ENCODE measurements at regions not wholly inside any gene's neighbourhood (a gene's known extent, or its start where the extent isn't known, plus 50 kb on each side); places are given as distances from the start of the nearest gene placed in this dataset.

DNA sequence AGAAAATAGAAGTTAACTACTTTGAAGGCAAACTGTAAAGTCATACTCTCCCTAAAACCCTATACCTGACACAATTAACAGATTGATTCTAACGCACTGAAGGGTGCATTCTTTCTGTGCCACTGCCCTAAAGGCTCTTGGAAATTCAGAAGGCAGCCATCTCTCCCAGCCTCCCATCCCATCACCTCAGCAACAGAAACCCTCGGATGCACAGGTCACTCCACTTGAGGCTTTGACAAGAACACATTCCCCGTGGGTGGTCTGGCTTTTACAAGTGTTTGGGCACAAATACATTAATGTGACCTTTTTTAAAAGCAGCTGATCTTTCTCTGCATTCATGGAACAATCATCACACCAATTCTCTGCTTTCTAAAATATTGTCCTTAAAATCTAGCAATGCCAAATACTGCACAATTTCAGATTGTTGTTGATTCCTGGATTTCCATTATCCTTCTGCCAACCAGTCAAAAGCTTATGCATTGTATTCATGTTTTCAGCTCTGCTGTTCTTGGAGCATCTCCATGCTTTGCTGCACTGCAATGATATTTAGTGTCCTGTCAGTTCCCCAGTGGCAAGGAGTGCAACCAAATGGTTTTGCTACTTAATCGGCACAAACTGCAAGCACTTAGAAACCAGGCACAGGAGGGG is 175.6 kb downstream of the TMEM161B start:
- Histone ChIP-seq H3K27ac (no peak overlapping the region), H3K4me3 (no peak overlapping the region)
- no peak for DNase-seq (ENCODE audit: low spot score)
- no peak for TF ChIP-seq CTCF (IDR thresholded peaks at IDR 0.05)

GRCh38 chr5:88092358-88092757 is 176.3 kb downstream of the TMEM161B start:
- Histone ChIP-seq H3K4me3 (no peak overlapping the region), H3K27ac (no peak overlapping the region)
- DNase-seq (ENCODE audit: low spot score) = no peak
- no peak for TF ChIP-seq CTCF (IDR thresholded peaks at IDR 0.05)

DNA sequence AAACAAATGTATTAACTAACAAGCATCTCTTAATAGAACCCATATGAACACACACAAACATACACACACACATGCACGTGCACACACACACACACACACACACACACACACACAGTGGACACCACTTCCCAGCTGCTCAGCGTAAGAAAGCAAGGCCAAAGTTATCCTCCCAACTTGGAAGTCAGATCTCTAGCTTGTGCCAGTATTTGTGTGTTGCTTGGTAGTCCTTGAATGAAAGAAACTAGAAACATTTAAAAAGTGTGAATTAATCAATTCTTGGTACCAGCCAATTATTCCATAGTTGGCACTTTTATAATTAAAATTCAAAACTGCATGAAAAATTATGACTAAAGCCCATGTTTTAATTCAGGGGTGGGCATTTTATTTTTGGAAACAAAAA is 178.1 kb downstream of the TMEM161B start:
- DNase-seq (ENCODE audit: low spot score) = no peak
- Histone ChIP-seq H3K27ac (no peak overlapping the region), H3K4me3 (no peak overlapping the region)
- no peak for TF ChIP-seq CTCF (IDR thresholded peaks at IDR 0.05)

DNA sequence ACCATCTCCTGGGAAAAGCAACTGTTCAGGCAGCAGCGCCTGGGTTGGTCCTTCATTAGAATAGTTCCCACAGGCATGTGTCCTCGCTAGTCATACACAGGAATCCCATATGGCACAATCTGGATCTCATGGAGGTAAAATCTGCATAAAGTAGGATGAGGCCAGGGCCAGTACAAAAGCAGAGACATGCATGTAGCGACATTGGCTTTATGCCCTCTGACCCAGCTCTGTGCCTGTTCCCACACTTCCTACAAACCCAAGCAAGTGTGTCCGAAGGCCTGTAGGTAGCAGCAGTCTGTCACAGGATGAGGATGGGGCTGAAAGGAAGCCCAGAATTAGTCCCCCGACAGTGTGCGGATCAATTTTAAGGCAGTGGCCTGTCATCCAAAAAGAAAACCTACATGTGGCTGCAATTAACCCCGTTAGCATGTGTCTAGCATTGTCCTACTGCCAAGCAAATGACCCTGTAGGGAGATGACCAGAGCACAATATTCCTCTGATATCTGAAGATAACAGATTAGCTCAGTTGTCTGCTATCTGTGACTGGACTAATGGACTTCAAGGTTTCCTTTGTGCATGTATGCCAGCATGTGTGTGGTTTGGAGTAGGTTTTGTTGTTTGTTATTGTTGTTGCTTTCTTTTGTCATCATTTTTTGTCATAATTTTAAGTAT is 178.8 kb downstream of the TMEM161B start:
- no peak overlapping the region for H3K27ac ChIP-seq
- DNase-seq (ENCODE audit: low spot score) = no peak

GRCh38 chr5:88085462-88085861 is 183.2 kb downstream of the TMEM161B start:
- H3K27ac ChIP-seq = no peak overlapping the region
- H3K4me3 ChIP-seq = no peak overlapping the region
- no peak for TF ChIP-seq CTCF (IDR thresholded peaks at IDR 0.05)
- no peak for DNase-seq (ENCODE audit: low spot score)

More for the DNA sequence above, 178.8 kb downstream of the TMEM161B start:
- no peak for TF ChIP-seq CTCF (IDR thresholded peaks at IDR 0.05)
- H3K4me3 ChIP-seq = no peak overlapping the region

DNA sequence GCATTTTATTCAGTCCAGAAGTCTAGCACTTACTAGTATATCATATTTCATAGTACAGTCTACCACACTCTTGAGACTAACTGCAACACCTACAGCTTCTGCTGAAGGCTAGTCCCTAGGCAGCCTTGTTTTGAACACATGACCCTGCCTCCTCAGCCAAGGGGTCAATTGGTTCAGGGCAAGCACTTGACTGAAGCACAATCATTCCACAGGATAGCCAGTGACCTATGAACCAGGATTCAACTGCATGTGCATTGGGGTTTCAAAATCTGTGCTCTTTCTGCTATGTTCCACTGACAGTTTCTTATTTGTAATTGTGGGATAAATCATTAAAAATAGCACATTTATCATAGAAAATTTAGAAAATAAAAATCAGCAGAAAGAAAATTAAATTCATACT is 186.8 kb downstream of the TMEM161B start:
- no peak for TF ChIP-seq CTCF (IDR thresholded peaks at IDR 0.05)
- Histone ChIP-seq H3K4me3 (no peak overlapping the region), H3K27ac (no peak overlapping the region)
- no peak for DNase-seq (ENCODE audit: low spot score)

DNA sequence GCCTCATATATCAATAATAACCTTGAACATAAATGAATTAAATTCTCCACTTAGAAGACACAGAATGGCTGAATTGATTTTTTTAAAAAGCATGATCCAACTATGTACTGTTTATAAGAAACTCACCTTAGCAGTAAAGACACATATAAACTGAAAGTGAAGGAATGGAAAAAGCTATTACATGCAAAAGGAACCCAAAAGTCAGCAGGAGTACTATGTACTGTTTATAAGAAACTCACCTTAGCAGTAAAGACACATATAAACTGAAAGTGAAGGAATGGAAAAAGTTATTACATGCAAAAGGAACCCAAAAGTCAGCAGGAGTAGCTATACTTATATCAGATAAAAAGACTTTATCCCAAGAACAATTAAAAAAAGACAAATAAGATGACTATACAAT is 204.8 kb downstream of the TMEM161B start:
- DNase-seq (ENCODE audit: low spot score) = no peak

More for the DNA sequence above, 204.8 kb downstream of the TMEM161B start:
- TF ChIP-seq CTCF (IDR thresholded peaks at IDR 0.05) = no peak
- H3K27ac ChIP-seq = no peak overlapping the region
- H3K4me3 ChIP-seq = no peak overlapping the region
